GM21723 (cell line): ENCODE measurements at regions not wholly inside any gene's neighbourhood (a gene's known extent, or its start where the extent isn't known, plus 50 kb on each side); places are given as distances from the start of the nearest gene placed in this dataset.

Experiments
- ATAC-seq: cut with Tn5 transposase; IDR thresholded peaks from one replicate; pipeline ENCODE4 v1.9.1; 2021; ENCODE audit warnings: mild to moderate bottlenecking, moderate library complexity; ENCODE audit not compliant: unreplicated experiment

DNA sequence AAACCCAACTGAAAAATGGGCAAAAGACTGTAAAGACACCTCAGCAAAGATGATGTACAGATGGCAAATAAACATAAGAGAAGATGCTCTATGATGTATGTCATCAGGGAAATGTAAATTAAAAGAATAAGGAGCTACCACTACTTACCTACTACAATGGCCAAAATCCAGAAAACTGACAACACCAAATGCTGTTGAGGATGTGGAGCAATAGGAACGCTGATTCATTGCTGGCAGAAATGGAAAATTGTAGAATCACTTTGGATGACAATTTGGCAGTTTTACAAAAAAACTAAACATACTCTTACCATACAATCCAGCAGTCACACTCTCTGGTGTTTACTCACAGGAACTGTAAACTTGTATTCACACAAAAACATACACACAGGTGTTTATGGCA is 222.3 kb upstream of the LDB2 start:
- ATAC-seq: no peak

DNA sequence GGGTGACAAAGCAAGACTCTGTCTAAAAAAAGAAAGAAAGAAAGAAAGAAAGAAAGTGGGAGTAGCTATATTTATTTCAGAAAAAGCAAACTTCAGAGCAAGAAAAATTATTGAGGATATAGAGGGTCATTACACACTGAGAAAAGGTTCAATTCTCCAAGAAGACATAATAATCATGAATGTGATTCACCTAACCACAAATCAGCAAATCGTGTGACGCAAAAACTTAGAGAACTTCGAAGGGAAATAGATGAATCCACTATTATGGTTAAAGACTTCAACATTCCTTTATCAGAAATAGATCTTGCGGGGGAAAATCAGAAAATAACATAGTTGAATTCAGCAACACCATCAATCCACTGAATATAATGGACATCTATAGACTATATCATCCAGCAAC is 219.3 kb upstream of the LDB2 start:
- no peak for ATAC-seq

GRCh38 chr4:17115583-17115982 is 217.1 kb upstream of the LDB2 start:
- no peak for ATAC-seq

DNA sequence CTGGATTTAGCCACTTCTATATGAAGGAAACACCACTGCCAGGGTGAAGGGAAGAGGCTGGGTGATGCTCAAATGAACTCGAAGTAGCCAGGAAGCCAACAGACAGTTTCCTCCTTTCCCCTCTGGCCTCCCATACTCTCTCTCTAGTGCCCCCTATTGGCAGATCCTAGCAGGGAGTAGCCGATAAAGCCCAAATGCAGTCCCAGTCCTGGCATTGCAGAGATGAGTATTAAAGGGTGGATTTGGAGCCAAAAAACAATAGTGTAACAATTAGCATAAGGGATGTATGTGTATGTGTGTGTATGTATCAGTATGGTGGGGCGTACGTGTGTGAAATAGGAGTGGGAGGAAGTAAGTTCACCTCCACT is 213.8 kb upstream of the LDB2 start:
- ATAC-seq: no peak

GRCh38 chr4:17109126-17109525 is 210.7 kb upstream of the LDB2 start:
- ATAC-seq: no peak

- ATAC-seq: no peak
Observed at GRCh38 chr4:17103231-17103630, 204.8 kb upstream of the LDB2 start.

DNA sequence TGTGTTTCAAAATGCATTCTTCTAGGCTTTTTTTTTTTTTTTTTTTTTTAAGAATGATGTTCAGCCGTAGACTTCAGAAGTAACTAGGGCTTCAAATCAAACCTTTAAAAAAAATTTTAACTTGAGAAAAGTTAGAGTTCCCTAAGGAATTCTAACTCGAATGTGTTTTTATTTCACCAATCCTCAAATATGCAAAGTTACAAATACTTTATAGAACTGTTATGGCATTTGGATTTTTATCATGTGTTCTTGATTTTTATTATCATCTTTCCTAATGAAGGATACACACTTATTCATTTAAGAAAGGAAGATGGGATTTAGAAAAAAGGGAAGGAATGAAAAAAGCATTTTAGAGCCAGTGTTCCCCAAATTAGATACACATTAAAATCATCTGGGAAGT is 200.6 kb upstream of the LDB2 start:
- no peak for ATAC-seq

- no peak for ATAC-seq
Observed at GRCh38 chr4:17098401-17098800, 200.0 kb upstream of the LDB2 start.

DNA sequence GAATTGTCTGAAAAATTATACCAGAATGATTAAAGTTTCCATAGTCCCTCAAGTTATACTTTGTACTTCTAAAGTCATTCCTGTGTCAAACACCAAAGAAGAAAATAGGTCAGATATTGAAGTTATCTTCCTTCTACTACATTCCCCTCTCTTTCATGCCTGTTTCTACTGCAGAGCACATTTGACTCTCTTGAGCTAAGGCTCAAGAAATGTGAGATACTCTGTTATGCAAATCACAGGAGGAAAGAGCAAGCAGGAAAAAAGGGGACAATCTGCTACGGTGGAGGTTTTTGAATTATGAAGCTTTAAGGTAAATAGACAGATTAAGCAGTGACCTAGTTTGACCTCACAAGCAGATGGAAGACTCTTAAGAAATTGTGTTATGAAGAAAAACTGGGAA is 198.9 kb upstream of the LDB2 start:
- no peak for ATAC-seq

DNA sequence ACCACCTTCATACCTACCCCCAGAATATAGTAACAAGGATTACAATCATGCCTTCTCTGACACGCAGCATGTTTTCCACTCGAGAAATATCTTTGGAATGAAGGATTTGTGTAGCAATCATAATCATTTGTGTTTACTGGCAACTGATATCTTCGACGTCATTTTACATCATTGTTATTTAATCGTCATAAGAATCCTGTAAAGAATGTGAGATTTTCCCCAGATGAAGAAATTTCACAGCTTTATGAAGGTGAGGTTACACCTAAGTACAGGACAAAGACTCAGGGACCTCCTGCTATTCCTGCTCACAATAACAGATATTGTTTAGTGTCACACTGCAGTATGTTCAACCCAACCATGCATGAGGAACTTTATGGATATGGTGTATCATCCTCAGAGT is 198.2 kb upstream of the LDB2 start:
- ATAC-seq: no peak

DNA sequence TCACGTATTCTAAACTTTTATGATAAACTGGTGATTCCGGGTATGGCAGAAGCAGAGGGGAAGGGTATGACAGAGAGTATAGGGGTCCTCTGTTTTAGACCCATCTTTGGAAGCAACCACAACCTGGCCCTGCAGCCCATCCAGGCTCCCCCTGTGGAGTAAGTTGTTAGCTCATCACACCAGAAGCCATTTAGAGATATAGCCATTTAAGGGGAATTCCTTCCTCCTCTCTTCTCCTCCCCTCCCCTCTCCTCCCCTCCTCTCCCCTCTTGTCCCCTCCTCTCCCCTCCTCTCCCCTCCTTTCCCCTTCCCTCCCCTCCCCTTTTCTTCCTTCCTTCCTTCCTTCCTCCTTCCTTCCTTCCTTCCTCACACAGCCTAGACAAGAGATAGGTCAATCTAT is 197.3 kb upstream of the LDB2 start:
- no peak for ATAC-seq

DNA sequence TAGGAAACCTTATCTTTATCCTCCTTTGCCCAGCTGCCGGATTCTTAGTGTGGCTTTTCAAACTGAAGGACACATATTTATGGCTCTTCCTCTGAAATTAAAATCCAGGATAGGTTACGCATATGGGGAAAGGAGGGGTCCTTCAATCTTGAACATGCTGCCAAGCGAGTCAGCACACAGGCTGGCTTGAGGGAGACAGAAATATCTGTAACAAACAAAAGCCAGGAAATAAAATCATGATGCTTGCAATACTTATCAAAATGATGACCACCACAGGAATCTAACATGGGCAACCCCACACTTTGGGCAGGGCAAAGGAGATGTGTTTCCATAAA is 196.4 kb upstream of the LDB2 start:
- no peak for ATAC-seq

DNA sequence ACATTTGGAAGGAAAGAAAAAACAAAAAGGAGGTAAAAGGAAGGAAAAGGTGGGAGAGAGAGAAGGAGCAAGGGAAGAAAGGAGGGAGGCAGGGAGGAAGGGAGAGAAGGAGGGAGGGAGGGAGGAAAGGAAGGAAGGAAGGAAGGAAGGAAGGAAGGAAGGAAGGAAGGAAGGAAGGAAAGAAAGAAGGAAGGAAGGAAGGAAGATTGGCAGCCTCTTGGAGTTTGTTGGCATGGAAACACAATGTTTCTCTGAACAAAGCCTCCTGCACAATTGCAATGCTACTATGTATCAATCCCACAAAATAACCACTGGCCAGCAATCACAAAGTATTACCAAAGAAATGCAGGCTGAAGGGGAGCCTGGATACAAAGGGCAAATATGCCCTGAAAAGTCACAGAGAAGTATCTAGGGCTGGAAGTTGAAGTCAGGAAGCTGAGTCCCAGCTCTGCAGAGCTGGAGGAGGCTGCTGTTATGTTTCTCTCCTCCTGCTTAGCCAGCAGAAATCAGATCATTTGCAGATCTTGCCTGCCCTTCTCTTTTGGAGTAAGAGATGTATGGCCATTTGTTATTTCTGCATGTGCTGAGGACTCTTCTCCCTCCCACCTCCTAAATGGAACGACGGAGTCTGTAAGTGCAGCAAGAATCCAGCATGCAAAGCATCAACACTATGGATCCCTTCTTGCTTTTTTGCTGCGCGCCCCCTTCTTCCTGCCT is 195.9 kb upstream of the LDB2 start:
- no peak for ATAC-seq

- ATAC-seq: peak; percentile 15
Observed at GRCh38 chr4:17093481-17093880, 195.0 kb upstream of the LDB2 start.

GRCh38 chr4:17092736-17093437 is 194.4 kb upstream of the LDB2 start:
- ATAC-seq: peak; percentile 82

GRCh38 chr4:17091104-17091503 is 192.7 kb upstream of the LDB2 start:
- no peak for ATAC-seq

GRCh38 chr4:17090063-17090462 is 191.6 kb upstream of the LDB2 start:
- ATAC-seq: no peak

DNA sequence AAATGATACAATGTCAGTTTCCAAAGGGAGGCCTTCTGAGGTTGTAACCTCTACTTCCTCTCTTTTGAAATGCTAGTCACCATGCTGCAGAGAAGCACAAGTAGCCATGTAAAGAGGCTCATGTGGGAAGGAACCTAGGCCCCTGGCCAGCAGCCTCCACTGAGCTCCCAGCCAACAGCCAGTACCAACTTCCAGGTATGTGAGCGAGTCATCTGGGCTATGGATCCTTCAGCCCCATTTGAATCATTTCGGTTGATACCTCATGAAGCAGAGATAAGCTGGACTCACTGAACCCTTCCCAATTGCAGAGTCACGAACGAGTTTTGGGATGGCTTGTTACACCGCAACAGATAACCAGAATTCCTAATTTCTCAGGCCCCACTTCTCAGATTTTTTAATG is 187.0 kb upstream of the LDB2 start:
- no peak for ATAC-seq

DNA sequence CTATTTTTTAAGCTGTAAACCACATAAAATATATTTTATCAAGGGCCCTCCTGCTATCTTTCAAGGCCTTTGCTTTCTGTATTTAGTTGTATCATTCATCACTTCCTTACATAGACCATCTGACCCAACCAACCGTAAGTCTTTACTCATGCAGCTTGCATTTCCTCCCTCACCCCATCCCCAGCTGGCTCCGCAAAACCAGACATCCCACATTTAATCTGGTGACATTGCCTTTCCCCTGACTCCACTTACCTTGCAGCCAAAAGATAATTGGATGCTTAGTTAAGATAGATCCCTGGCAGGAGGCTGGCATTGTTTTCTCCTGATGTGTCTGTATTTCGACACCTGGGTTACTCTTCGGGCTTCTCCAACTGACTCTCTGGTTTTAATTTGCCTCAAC is 183.7 kb upstream of the LDB2 start:
- no peak for ATAC-seq

GRCh38 chr4:17081179-17081578 is 182.7 kb upstream of the LDB2 start:
- ATAC-seq: no peak

- ATAC-seq: no peak
Observed at GRCh38 chr4:17077105-17077504, 178.7 kb upstream of the LDB2 start.

- ATAC-seq: no peak
Observed at GRCh38 chr4:17072483-17072882, 174.0 kb upstream of the LDB2 start.

- ATAC-seq: no peak
Observed at GRCh38 chr4:17068891-17069290, 170.4 kb upstream of the LDB2 start.
